HAP-1 (cell line): ENCODE measurements at regions not wholly inside any gene's neighbourhood (a gene's known extent, or its start where the extent isn't known, plus 50 kb on each side); places are given as distances from the start of the nearest gene placed in this dataset.
"Not testable (repeated sequence)": the region's sequence is repeated elsewhere in the genome, so short reads cannot be mapped to it uniquely, and the experiment has no call there.

Experiments used
- DNase-seq, 2 experiments: peaks; one replicate each; pipeline ENCODE4 v3.0.0-alpha.2; 2016 to 2020; ENCODE audit warnings: low spot score in 2 of 2
- H3K27me3 ChIP-seq: fragments of 250-450 bp; sonication (Bioruptor Pico); 2 replicates; pipeline ENCODE4 v1.5.1; 2020; ENCODE audit warnings: low read depth, mild to moderate bottlenecking, moderate library complexity
- H3K36me3 ChIP-seq: fragments of 250-450 bp; sonication (Bioruptor Pico); replicated peaks from 2 replicates; pipeline ENCODE4 v1.5.1; 2020; ENCODE audit warnings: mild to moderate bottlenecking
- H3K4me1 ChIP-seq: fragments of 250-450 bp; sonication (Bioruptor Pico); 2 replicates; pipeline ENCODE4 v1.5.1; 2020; ENCODE audit warnings: mild to moderate bottlenecking
- H3K4me3 ChIP-seq: fragments of 250-450 bp; sonication (Bioruptor Pico); 2 replicates; pipeline ENCODE4 v1.5.1; 2020; ENCODE audit warnings: mild to moderate bottlenecking, moderate library complexity
- H3K9me3 ChIP-seq: fragments of 250-450 bp; sonication (Bioruptor Pico); 2 replicates; pipeline ENCODE4 v1.5.1; 2020; ENCODE audit warnings: mild to moderate bottlenecking, moderate library complexity
- in situ Hi-C: fragments of 300-500 bp; cut with MboI; formaldehyde crosslinking; loops from 3 replicates; pipeline ENCODE4 v1.14.3; 2020; ENCODE audit warnings: low sequenced_read_pairs, inconsistent platforms, mixed read lengths

GRCh38 chr13:84812789-84813188 lies 930.5 kb upstream of the SLITRK1 start:
- no peak for DNase-seq
- Histone ChIP-seq H3K4me1 (no peaks in the 10 kb centered on the region), H3K9me3 (no peaks in the 10 kb centered on the region), H3K27me3 (no peaks in the 10 kb centered on the region), H3K4me3 (no peak overlapping the region), H3K36me3 (no peaks in the 10 kb centered on the region)
- in situ Hi-C loops = no loop called here

- Histone ChIP-seq H3K4me3 (no peak overlapping the region), H3K4me1 (no peaks in the 10 kb centered on the region), H3K36me3 (no peaks in the 10 kb centered on the region), H3K9me3 (no peaks in the 10 kb centered on the region), H3K27me3 (no peaks in the 10 kb centered on the region)
- in situ Hi-C loops = no loop called here
- no peak for DNase-seq
These were observed 929.8 kb upstream of the SLITRK1 start for GRCh38 chr13:84812078-84812477.

GRCh38 chr13:84810781-84811180 lies 928.5 kb upstream of the SLITRK1 start:
- no peak overlapping the region for H3K4me3 ChIP-seq
- in situ Hi-C loops = no loop called here
- no peaks in the 10 kb centered on the region for H3K9me3 ChIP-seq
- no peaks in the 10 kb centered on the region for H3K36me3 ChIP-seq
- no peak for DNase-seq
- H3K27me3 ChIP-seq = no peaks in the 10 kb centered on the region
- no peaks in the 10 kb centered on the region for H3K4me1 ChIP-seq

GRCh38 chr13:84802073-84802472 lies 919.8 kb upstream of the SLITRK1 start:
- H3K4me1 ChIP-seq = no peaks in the 10 kb centered on the region

GRCh38 chr13:84784443-84785153 lies 902.3 kb upstream of the SLITRK1 start:
- Histone ChIP-seq H3K27me3 (0 out of 2 replicates have a peak, but pooled peaks cover 2% of the 10 kb centered on the region), H3K9me3 (no peaks in the 10 kb centered on the region), H3K4me3 (no peak overlapping the region), H3K4me1 (peaks cover 3% of the 10 kb centered on the region; the same call in 1 of the 2 replicates), H3K36me3 (no peaks in the 10 kb centered on the region)
- in situ Hi-C loops = no loop called here
- DNase-seq = no peak

More at GRCh38 chr13:84802073-84802472, 919.8 kb upstream of the SLITRK1 start:
- in situ Hi-C loops = no loop called here
- H3K9me3 ChIP-seq = no peaks in the 10 kb centered on the region
- DNase-seq = no peak
- H3K4me3 ChIP-seq = no peak overlapping the region
- H3K27me3 ChIP-seq = no peaks in the 10 kb centered on the region; the same call in 1 of the 2 replicates
- no peaks in the 10 kb centered on the region for H3K36me3 ChIP-seq

- Histone ChIP-seq H3K4me3 (no peak overlapping the region), H3K4me1 (no peaks in the 10 kb centered on the region), H3K27me3 (0 out of 2 replicates have a peak, but pooled peaks cover 2% of the 10 kb centered on the region), H3K9me3 (no peaks in the 10 kb centered on the region), H3K36me3 (no peaks in the 10 kb centered on the region)
- DNase-seq = no peak
- in situ Hi-C loops = no loop called here
These were observed 895.0 kb upstream of the SLITRK1 start for GRCh38 chr13:84777316-84777715.

- DNase-seq = no peak
- no peaks in the 10 kb centered on the region for H3K4me1 ChIP-seq
- in situ Hi-C loops = no loop called here
- H3K27me3 ChIP-seq = 0 out of 2 replicates have a peak, but pooled peaks cover 2% of the 10 kb centered on the region
- H3K4me3 ChIP-seq = no peak overlapping the region
- no peaks in the 10 kb centered on the region for H3K9me3 ChIP-seq
- H3K36me3 ChIP-seq = no peaks in the 10 kb centered on the region
These were observed 894.3 kb upstream of the SLITRK1 start for GRCh38 chr13:84776593-84776992.

- DNase-seq, H3K9me3 ChIP-seq, H3K4me1 ChIP-seq, in situ Hi-C loops, H3K36me3 ChIP-seq, H3K27me3 ChIP-seq, H3K4me3 ChIP-seq: not testable (repeated sequence)
These were observed 893.6 kb upstream of the SLITRK1 start for GRCh38 chr13:84775920-84776319.

- in situ Hi-C loops = no loop called here
- Histone ChIP-seq H3K27me3 (no peaks in the 10 kb centered on the region), H3K9me3 (no peaks in the 10 kb centered on the region), H3K4me1 (no peaks in the 10 kb centered on the region), H3K4me3 (no peak overlapping the region), H3K36me3 (no peaks in the 10 kb centered on the region)
- no peak for DNase-seq
These were observed 891.8 kb upstream of the SLITRK1 start for GRCh38 chr13:84774111-84774510.

GRCh38 chr13:84760956-84761355 lies 878.7 kb upstream of the SLITRK1 start:
- in situ Hi-C loops = no loop called here
- no peak overlapping the region for H3K4me3 ChIP-seq
- DNase-seq = no peak
- no peaks in the 10 kb centered on the region for H3K36me3 ChIP-seq
- H3K4me1 ChIP-seq = no peaks in the 10 kb centered on the region
- H3K27me3 ChIP-seq = no peaks in the 10 kb centered on the region
- H3K9me3 ChIP-seq = no peaks in the 10 kb centered on the region

GRCh38 chr13:84749126-84749525 lies 866.9 kb upstream of the SLITRK1 start:
- Histone ChIP-seq H3K36me3 (no peaks in the 10 kb centered on the region), H3K4me3 (no peak overlapping the region), H3K4me1 (no peaks in the 10 kb centered on the region), H3K27me3 (no peaks in the 10 kb centered on the region), H3K9me3 (no peaks in the 10 kb centered on the region)
- no peak for DNase-seq
- in situ Hi-C loops = no loop called here

- no peak overlapping the region for H3K4me3 ChIP-seq
- no peaks in the 10 kb centered on the region for H3K36me3 ChIP-seq
- no peaks in the 10 kb centered on the region for H3K9me3 ChIP-seq
- in situ Hi-C loops = no loop called here
- no peaks in the 10 kb centered on the region for H3K4me1 ChIP-seq
- no peaks in the 10 kb centered on the region; the same call in 1 of the 2 replicates for H3K27me3 ChIP-seq
- DNase-seq = no peak
These were observed 862.8 kb upstream of the SLITRK1 start for GRCh38 chr13:84745051-84745551.

- H3K4me3 ChIP-seq = no peak overlapping the region
- no peaks in the 10 kb centered on the region for H3K36me3 ChIP-seq
- H3K9me3 ChIP-seq = no peaks in the 10 kb centered on the region
- H3K4me1 ChIP-seq = no peaks in the 10 kb centered on the region
- in situ Hi-C loops = no loop called here
- H3K27me3 ChIP-seq = no peaks in the 10 kb centered on the region; the same call in 1 of the 2 replicates
- no peak for DNase-seq
These were observed 861.9 kb upstream of the SLITRK1 start for GRCh38 chr13:84744203-84744602.

- Histone ChIP-seq H3K36me3 (no peaks in the 10 kb centered on the region), H3K4me3 (no peak overlapping the region), H3K27me3 (no peaks in the 10 kb centered on the region; the same call in 1 of the 2 replicates), H3K4me1 (no peaks in the 10 kb centered on the region), H3K9me3 (no peaks in the 10 kb centered on the region)
- DNase-seq = no peak
- in situ Hi-C loops = no loop called here
These were observed 859.0 kb upstream of the SLITRK1 start for GRCh38 chr13:84741253-84741652.
